ENCODE measurements at regions not wholly inside any gene's neighbourhood (a gene's known extent, or its start where the extent isn't known, plus 50 kb on each side); places are given as distances from the start of the nearest gene placed in this dataset.

DNA sequence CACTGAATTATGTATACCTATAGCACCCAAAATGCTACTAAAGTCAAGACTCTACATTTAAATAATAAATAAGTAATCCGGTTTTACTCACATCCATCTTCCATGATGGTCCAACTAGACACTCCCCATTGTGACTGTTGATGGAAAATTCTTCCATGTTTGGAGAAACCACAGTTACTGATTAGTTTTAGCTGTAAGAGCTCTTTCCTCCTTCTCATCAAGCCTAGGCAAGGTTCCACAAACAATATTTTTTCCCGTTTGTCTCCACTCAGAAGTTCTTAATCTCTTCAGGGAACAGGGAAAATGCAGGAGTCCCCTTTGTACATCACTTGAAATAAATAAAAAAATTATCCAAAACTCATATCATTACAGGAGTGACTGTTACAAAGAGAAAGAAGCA is 70.7 kb upstream of the EDNRB start:
- no peak for TF ChIP-seq CTCF (IDR thresholded peaks at IDR 0.05)
- TF ChIP-seq EZH2 (IDR thresholded peaks at IDR 0.05; ENCODE audit: borderline replicate concordance, insufficient read depth, low read depth, low read length, poor library complexity, severe bottlenecking): no peak

Measured in B cell (primary cell).